GM12878 (cell line): ENCODE measurements at regions not wholly inside any gene's neighbourhood (a gene's known extent, or its start where the extent isn't known, plus 50 kb on each side); places are given as distances from the start of the nearest gene placed in this dataset.

Experiments
- ATAC-seq: fragments of 200-7000 bp; cut with Tn5 transposase; 3 replicates; pipeline ENCODE4 v1.9.1; 2020; ENCODE audit warnings: mild to moderate bottlenecking, moderate library complexity
- BruUV-seq: library from RNA; stranded (reverse); fragments of 400-500 nt; replicated peaks from 2 replicates; lab custom pipeline; 2021; lab: Mats Ljungman, UMichigan
- CTCF ChIA-PET: fragments of 300-600 bp; sonication (Branson Sonifier 250); formaldehyde crosslinking; extraction: SDS; loops from one replicate; lab custom pipeline; 2021; ENCODE audit warnings: inconsistent platforms; lab: Yijun Ruan, JAX
- POLR2A ChIA-PET: fragments of 350-600 bp; formaldehyde crosslinking; extraction: SDS; loops from one replicate; lab custom pipeline; 2021; ENCODE audit warnings: inconsistent platforms; lab: Charles Lee
- RAD21 ChIA-PET: fragments of 300-600 bp; sonication (Branson Sonifier 250); formaldehyde crosslinking; loops from one replicate; lab custom pipeline; 2023; ENCODE audit warnings: antibody characterized with exemption; ENCODE audit not compliant: unreplicated experiment; lab: Charles Lee
- SMC1A ChIA-PET: fragments of 300-600 bp; sonication (Branson Sonifier 250); formaldehyde crosslinking; loops from one replicate; lab custom pipeline; 2023; ENCODE audit not compliant: unreplicated experiment, uncharacterized antibody; lab: Charles Lee
- DNase-seq: peaks from one replicate; pipeline ENCODE4 v3.0.0-alpha.2; 2011; ENCODE audit warnings: low read depth, low spot score
- FAIRE-seq: peaks from 3 replicates; lab custom pipeline; 2011; peaks lifted over from hg19 to GRCh38; lab: Jason Lieb, UNC
- H2AFZ ChIP-seq: 2 replicates; pipeline ENCODE4 v1.6.0; 2011; ENCODE audit warnings: low read depth, low read length, control low read depth; ENCODE audit not compliant: control insufficient read depth
- H3K27ac ChIP-seq: 2 replicates; pipeline ENCODE4 v1.5.1; 2011; ENCODE audit warnings: control low read depth; ENCODE audit not compliant: control insufficient read depth, insufficient read depth
- H3K27me3 ChIP-seq, 2 experiments: replicated peaks in 1 of 2; 2 replicates each; pipeline versions ENCODE4 v1.6.0 to v1.6.1; 2011; ENCODE audit warnings: low read length in 1 of 2; ENCODE audit not compliant: control insufficient read depth in 2 of 2, insufficient read depth in 2 of 2
- H3K36me3 ChIP-seq, 2 experiments: 2 replicates each; pipeline ENCODE4 v1.5.1; 2011; ENCODE audit warnings: low read length in 1 of 2; ENCODE audit not compliant: control insufficient read depth in 2 of 2, insufficient read depth in 2 of 2
- H3K4me1 ChIP-seq: 2 replicates; pipeline ENCODE4 v1.6.1; 2011; ENCODE audit warnings: mild to moderate bottlenecking, low read length, moderate library complexity, mixed read lengths; ENCODE audit not compliant: control insufficient read depth, insufficient read depth
- H3K4me2 ChIP-seq: 2 replicates; pipeline ENCODE4 v1.6.0; 2011; ENCODE audit warnings: control low read depth; ENCODE audit not compliant: control insufficient read depth, insufficient read depth
- H3K4me3 ChIP-seq: fragments of 200-600 bp; sonication (generic); 2 replicates; pipeline ENCODE4 v1.5.1; 2016
- H3K79me2 ChIP-seq: 2 replicates; pipeline ENCODE4 v1.6.0; 2011; ENCODE audit warnings: low read length; ENCODE audit not compliant: control insufficient read depth, insufficient read depth
- H3K9ac ChIP-seq: 2 replicates; pipeline ENCODE4 v1.8.0; 2011; ENCODE audit warnings: low read length, control low read depth, mixed read lengths; ENCODE audit not compliant: control insufficient read depth, insufficient read depth
- H3K9me3 ChIP-seq: replicated peaks from 3 replicates; pipeline ENCODE4 v1.5.1; 2011; ENCODE audit warnings: mild to moderate bottlenecking, low read length; ENCODE audit not compliant: control insufficient read depth, insufficient read depth
- H4K20me1 ChIP-seq: 2 replicates; pipeline ENCODE4 v1.6.0; 2011; ENCODE audit not compliant: control insufficient read depth, insufficient read depth
- ASH2L ChIP-seq: fragments of 300-600, 200-600 bp; sonication (generic); IDR thresholded peaks from 2 replicates; pipeline ENCODE4 v1.6.1; 2017; ENCODE audit warnings: low read depth, mild to moderate bottlenecking, borderline replicate concordance
- BMI1 ChIP-seq: fragments of 450-650 bp; IDR thresholded peaks from 2 replicates; pipeline ENCODE4 v1.6.1; 2016; ENCODE audit warnings: mild to moderate bottlenecking, moderate library complexity, borderline replicate concordance
- E2F8 ChIP-seq: fragments of 450-650 bp; IDR thresholded peaks from 2 replicates; pipeline ENCODE4 v1.6.1; 2018; ENCODE audit warnings: mild to moderate bottlenecking, low read depth, moderate library complexity; ENCODE audit not compliant: partially characterized antibody
- IKZF1 ChIP-seq: fragments of 450-650 bp; conservative IDR thresholded peaks from 2 replicates; pipeline ENCODE4 v1.6.1; 2017; ENCODE audit warnings: antibody characterized with exemption, mild to moderate bottlenecking
- MAX ChIP-seq: IDR thresholded peaks from 2 replicates; pipeline ENCODE4 v1.6.1; 2012; ENCODE audit warnings: low read depth, low read length, improper control_type of control experiment
- NR2F1 ChIP-seq: fragments of 450-650 bp; conservative IDR thresholded peaks from 2 replicates; pipeline ENCODE4 v1.6.1; 2017; ENCODE audit warnings: mild to moderate bottlenecking
- POU2F2 ChIP-seq: IDR thresholded peaks from 3 replicates; pipeline ENCODE4 v1.6.1; 2011; ENCODE audit warnings: low read depth, mild to moderate bottlenecking, low read length, borderline replicate concordance
- SMAD1 ChIP-seq: fragments of 450-650 bp; IDR thresholded peaks from 2 replicates; pipeline ENCODE4 v1.6.1; 2018; ENCODE audit warnings: mild to moderate bottlenecking, low read depth; ENCODE audit not compliant: partially characterized antibody
- SRF ChIP-seq, 2 experiments: IDR thresholded peaks; 2 replicates each; pipeline ENCODE4 v1.6.1; 2011; ENCODE audit warnings: low read depth in 2 of 2, low read length in 2 of 2, mild to moderate bottlenecking in 1 of 2, moderate library complexity in 1 of 2
- TAF1 ChIP-seq: IDR thresholded peaks from 2 replicates; pipeline ENCODE4 v1.6.1; 2011; ENCODE audit warnings: mild to moderate bottlenecking, low read depth, low read length, borderline replicate concordance
- TARDBP ChIP-seq: IDR thresholded peaks from 2 replicates; pipeline ENCODE4 v1.6.1; 2016; ENCODE audit warnings: borderline replicate concordance
- TBL1XR1 ChIP-seq: IDR thresholded peaks from 2 replicates; pipeline ENCODE4 v1.6.1; 2012; ENCODE audit warnings: low read depth, low read length, improper control_type of control experiment
- ZBTB40 ChIP-seq: fragments of 450-650 bp; IDR thresholded peaks from 2 replicates; pipeline ENCODE4 v1.6.1; 2016; ENCODE audit warnings: mild to moderate bottlenecking, moderate library complexity, borderline replicate concordance
- WGBS: methylation state at CpG from one replicate; pipeline ENCODE4 v1.1.6; 2016; ENCODE audit warnings: low lambda C conversion rate; ENCODE audit not compliant: insufficient replicate concordance, insufficient coverage; ENCODE audit errors: missing lambda C conversion rate; 5-methylcytosine and 5-hydroxymethylcytosine counted together
- in situ Hi-C: fragments of 300-500 bp; cut with MboI; formaldehyde crosslinking; loops from 9 replicates; pipeline ENCODE4 v1.14.3; 2018; ENCODE audit warnings: mixed read lengths
- intact Hi-C: fragments of 100-400 bp; cut with micrococcal nuclease; formaldehyde crosslinking; loops from one replicate; pipeline ENCODE4 v1.14.2; 2022; ENCODE audit not compliant: unreplicated experiment

- H4K20me1 ChIP-seq = no peaks in the 10 kb centered on the region
- H2AFZ ChIP-seq = no peak overlapping the region
- ChIA-PET SMC1A (no interaction called here), RAD21 (no interaction called here), POLR2A (no interaction called here), CTCF (no interaction called here)
- TF ChIP-seq IKZF1 = no peak
- no peak for TF ChIP-seq TBL1XR1
- no peak for TF ChIP-seq TAF1
- no peak for TF ChIP-seq BMI1
- TF ChIP-seq ZBTB40 = no peak
- TF ChIP-seq E2F8 = no peak
- TF ChIP-seq MAX = no peak
- TF ChIP-seq POU2F2 = no peak
- TF ChIP-seq SRF (IDR thresholded peaks at IDR 0.05; ENCODE audit: low read depth in 2 of 2, low read length in 2 of 2) = no peak
- TF ChIP-seq SMAD1 = no peak
- no peak for TF ChIP-seq ASH2L
- no peak for TF ChIP-seq TARDBP
- TF ChIP-seq NR2F1 = no peak
- H3K4me1 ChIP-seq = no peaks in the 10 kb centered on the region
- no peak overlapping the region for H3K4me3 ChIP-seq
- intact Hi-C loops = no loop called here
- H3K27ac ChIP-seq = no peak overlapping the region
- H3K79me2 ChIP-seq = no peaks in the 10 kb centered on the region
- WGBS = 17% methylated on average over 4 of the region's 6 CpGs
- no peaks in the 10 kb centered on the region for H3K9me3 ChIP-seq
- in situ Hi-C loops = no loop called here
- H3K36me3 ChIP-seq = no peaks in the 10 kb centered on the region
- DNase-seq (no peak), ATAC-seq (no peak), FAIRE-seq (no peak)
- H3K27me3 ChIP-seq = no peaks in the 10 kb centered on the region
- no TSS peak for BruUV-seq
- no peak overlapping the region for H3K4me2 ChIP-seq
- no peak overlapping the region for H3K9ac ChIP-seq
These were observed 1286.3 kb upstream of the AUTS2 start for GRCh38 chr7:68311958-68312357.
